IMR-90 (cell line): ENCODE measurements at regions not wholly inside any gene's neighbourhood (a gene's known extent, or its start where the extent isn't known, plus 50 kb on each side); places are given as distances from the start of the nearest gene placed in this dataset.

ENCODE experiments used
- ATAC-seq: fragments of 200-7000 bp; cut with Tn5 transposase; 2 replicates; pipeline ENCODE4 v1.9.1; 2020; ENCODE audit warnings: low read depth, mild to moderate bottlenecking, moderate library complexity
- BruUV-seq: library from RNA; stranded (reverse); fragments of 400-500 nt; replicated peaks from 2 replicates; lab custom pipeline; 2021; lab: Mats Ljungman, UMichigan
- CTCF ChIA-PET: fragments of 300-600 bp; formaldehyde crosslinking; extraction: SDS; loops from one replicate; lab custom pipeline; 2021; ENCODE audit warnings: antibody characterized with exemption; lab: Yijun Ruan, JAX
- POLR2A ChIA-PET: fragments of 300-600 bp; sonication (Branson Sonifier 250); formaldehyde crosslinking; loops from one replicate; lab custom pipeline; 2022; ENCODE audit warnings: antibody characterized with exemption; ENCODE audit not compliant: unreplicated experiment; lab: Charles Lee
- DNase-seq: peaks from one replicate; pipeline ENCODE4 v3.0.0; 2013
- H2AFZ ChIP-seq: replicated peaks from 2 replicates; pipeline ENCODE3; 2013; ENCODE audit warnings: low read length, mild to moderate bottlenecking; ENCODE audit not compliant: poor library complexity
- H2AK5ac ChIP-seq: 2 replicates; pipeline ENCODE4 v1.6.1; 2013; ENCODE audit warnings: low read depth, low read length, inconsistent platforms
- H2AK9ac ChIP-seq: replicated peaks from 2 replicates; pipeline ENCODE3; 2013; ENCODE audit warnings: mild to moderate bottlenecking, low read depth, low read length, moderate library complexity; ENCODE audit not compliant: poor library complexity
- H2BK120ac ChIP-seq: 2 replicates; pipeline ENCODE4 v1.6.1; 2013; ENCODE audit warnings: low read depth, low read length, inconsistent platforms
- H2BK15ac ChIP-seq: 3 replicates; pipeline ENCODE4 v1.6.1; 2013; ENCODE audit warnings: low read depth, low read length, inconsistent platforms
- H2BK20ac ChIP-seq: 2 replicates; pipeline ENCODE4 v1.6.1; 2013; ENCODE audit warnings: low read depth, mild to moderate bottlenecking, inconsistent platforms, low read length, moderate library complexity
- H2BK5ac ChIP-seq: 2 replicates; pipeline ENCODE4 v1.6.1; 2013; ENCODE audit warnings: mild to moderate bottlenecking, low read depth, low read length, inconsistent platforms; ENCODE audit not compliant: poor library complexity, severe bottlenecking
- H3K14ac ChIP-seq: replicated peaks from 2 replicates; pipeline ENCODE4 v1.6.1; 2013; ENCODE audit warnings: low read depth, low read length, inconsistent platforms
- H3K18ac ChIP-seq: 2 replicates; pipeline ENCODE4 v1.6.1; 2013; ENCODE audit warnings: low read depth, low read length, control low read depth
- H3K23ac ChIP-seq: 2 replicates; pipeline ENCODE4 v1.6.1; 2013; ENCODE audit warnings: low read depth, low read length, inconsistent platforms
- H3K27ac ChIP-seq: 2 replicates; pipeline ENCODE4 v1.5.1; 2013; ENCODE audit warnings: mild to moderate bottlenecking, control low read depth, low read length; ENCODE audit not compliant: insufficient read depth
- H3K27me3 ChIP-seq: 2 replicates; pipeline ENCODE4 v1.6.1; 2013; ENCODE audit warnings: low read length; ENCODE audit not compliant: control insufficient read depth, insufficient read depth
- H3K36me3 ChIP-seq: 2 replicates; pipeline ENCODE4 v1.6.1; 2013; ENCODE audit warnings: low read length, mixed read lengths; ENCODE audit not compliant: control insufficient read depth, insufficient read depth
- H3K4ac ChIP-seq: 2 replicates; pipeline ENCODE4 v1.6.1; 2013; ENCODE audit warnings: low read depth, low read length, inconsistent platforms
- H3K4me1 ChIP-seq: 2 replicates; pipeline ENCODE4 v1.6.1; 2013; ENCODE audit warnings: low read length, mixed read lengths; ENCODE audit not compliant: control insufficient read depth, insufficient read depth
- H3K4me2 ChIP-seq: 2 replicates; pipeline ENCODE4 v1.6.1; 2013; ENCODE audit warnings: low read depth, mild to moderate bottlenecking, control low read depth, low read length, moderate library complexity
- H3K4me3 ChIP-seq: 2 replicates; pipeline ENCODE4 v1.5.1; 2013; ENCODE audit warnings: low read depth, mild to moderate bottlenecking, control low read depth, low read length, moderate library complexity; ENCODE audit not compliant: insufficient read depth
- H3K56ac ChIP-seq: 2 replicates; pipeline ENCODE4 v1.6.1; 2013; ENCODE audit warnings: low read length, inconsistent platforms; ENCODE audit not compliant: insufficient read depth; ENCODE audit errors: extremely low read depth
- H3K79me1 ChIP-seq, 2 experiments: 2 replicates each; pipeline ENCODE4 v1.6.1; 2013; ENCODE audit warnings: low read length in 2 of 2, inconsistent platforms in 1 of 2, low read depth in 1 of 2
- H3K9ac ChIP-seq: 2 replicates; pipeline ENCODE4 v1.6.1; 2013; ENCODE audit warnings: low read depth, low read length, control low read depth
- H3K9me1 ChIP-seq: 2 replicates; pipeline ENCODE4 v1.6.1; 2013; ENCODE audit warnings: low read length, inconsistent platforms; ENCODE audit not compliant: insufficient read depth
- H3K9me3 ChIP-seq: 2 replicates; pipeline ENCODE4 v1.6.1; 2013; ENCODE audit warnings: low read length; ENCODE audit not compliant: control insufficient read depth, insufficient read depth
- H4K20me1 ChIP-seq: 2 replicates; pipeline ENCODE4 v1.6.1; 2013; ENCODE audit warnings: low read length, inconsistent platforms; ENCODE audit not compliant: insufficient read depth
- H4K5ac ChIP-seq: 2 replicates; pipeline ENCODE4 v1.6.1; 2013; ENCODE audit warnings: mild to moderate bottlenecking, low read depth, low read length, control low read depth
- H4K8ac ChIP-seq, 2 experiments: 2 replicates each; pipeline ENCODE4 v1.6.1; 2013; ENCODE audit warnings: low read depth in 2 of 2, low read length in 2 of 2, control low read depth in 1 of 2, inconsistent platforms in 1 of 2
- H4K91ac ChIP-seq: 2 replicates; pipeline ENCODE4 v1.6.1; 2013; ENCODE audit warnings: low read depth, low read length, inconsistent platforms; ENCODE audit not compliant: insufficient read depth
- CEBPB ChIP-seq: IDR thresholded peaks from 2 replicates; pipeline ENCODE4 v1.6.1; 2012; ENCODE audit warnings: low read depth, low read length, improper control_type of control experiment
- POLR2A ChIP-seq: IDR thresholded peaks from 2 replicates; pipeline ENCODE4 v1.6.1; 2012; ENCODE audit warnings: mild to moderate bottlenecking, low read depth, low read length
- RCOR1 ChIP-seq: IDR thresholded peaks from 2 replicates; pipeline ENCODE4 v1.6.1; 2012; ENCODE audit warnings: mild to moderate bottlenecking, low read length, improper control_type of control experiment; ENCODE audit not compliant: insufficient replicate concordance
- RFX5 ChIP-seq: IDR thresholded peaks from 2 replicates; pipeline ENCODE4 v1.8.0; 2012; ENCODE audit warnings: low read depth, mild to moderate bottlenecking, low read length, moderate library complexity
- WGBS, 2 experiments: methylation state at CpG; one replicate each; pipeline versions ENCODE4 v1.1.5 to v1.1.7; 2013; ENCODE audit warnings: missing lambda C conversion rate in 2 of 2; ENCODE audit not compliant: insufficient read length in 1 of 2; ENCODE audit errors: extremely low coverage in 2 of 2; 5-methylcytosine and 5-hydroxymethylcytosine counted together
- dilution Hi-C: fragments of 300-500 bp; cut with HindIII; formaldehyde crosslinking; loops from one replicate; pipeline ENCODE4 v1.14.3; 2018; ENCODE audit warnings: low sequenced_read_pairs; ENCODE audit not compliant: unreplicated experiment
- in situ Hi-C: fragments of 300-500 bp; cut with MboI; formaldehyde crosslinking; loops from 3 replicates; pipeline ENCODE4 v1.14.3; 2019; ENCODE audit warnings: low sequenced_read_pairs, inconsistent platforms, mixed read lengths
- intact Hi-C: fragments of 100-400 bp; cut with micrococcal nuclease; formaldehyde crosslinking; loops from 2 replicates; pipeline ENCODE4 v1.10.0; 2022
- TF ChIP-seq, protein P1 (sequence below): fragments of 150-350 bp; IDR thresholded peaks from 2 replicates; pipeline ENCODE4 v1.6.1; 2016; ENCODE audit warnings: low read depth, mild to moderate bottlenecking, low read length, moderate library complexity, borderline replicate concordance

DNA sequence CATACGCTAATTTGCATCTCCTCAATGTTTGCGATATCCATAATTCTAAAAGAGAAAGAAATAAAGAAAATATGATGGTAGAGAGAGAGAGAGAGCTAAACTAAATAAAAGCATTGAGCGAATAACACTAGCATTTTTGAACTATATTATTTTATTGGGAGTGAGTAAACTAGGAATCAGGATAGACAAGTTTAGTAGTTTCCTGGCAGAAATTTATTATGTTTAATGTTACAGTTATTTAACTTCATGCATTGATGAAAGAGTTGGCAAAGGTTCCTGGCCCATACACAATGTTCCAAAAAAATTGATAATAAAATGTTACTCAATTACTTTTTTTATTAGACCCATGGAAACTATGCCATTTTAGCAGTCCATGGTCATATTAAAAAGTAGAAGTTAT, 1708.2 kb upstream of the CDH6 start:
- Histone ChIP-seq H3K79me1 (no peaks in the 10 kb centered on the region), H3K4me3 (no peak overlapping the region), H4K8ac (no peak overlapping the region), H3K27ac (no peak overlapping the region), H2BK5ac (no peak overlapping the region), H4K5ac (no peak overlapping the region), H4K91ac (no peak overlapping the region), H3K4ac (no peak overlapping the region), H3K4me1 (no peaks in the 10 kb centered on the region), H3K9me1 (no peaks in the 10 kb centered on the region), H3K9ac (no peak overlapping the region), H4K20me1 (no peaks in the 10 kb centered on the region), H2BK120ac (no peak overlapping the region), H3K23ac (no peak overlapping the region), H3K14ac (no peak overlapping the region), H3K56ac (no peak overlapping the region), H3K4me2 (no peak overlapping the region), H2AK5ac (no peak overlapping the region), H2AFZ (no peak overlapping the region), H2AK9ac (no peak overlapping the region), H3K9me3 (peaks cover 4% of the 10 kb centered on the region; the same call in 1 of the 2 replicates), H3K27me3 (no peaks in the 10 kb centered on the region), H3K36me3 (no peaks in the 10 kb centered on the region), H3K18ac (no peak overlapping the region), H2BK20ac (no peak overlapping the region), H2BK15ac (no peak overlapping the region)
- no CpG with 5 or more reads among the region's 3 CpGs for WGBS, 2 experiments
- BruUV-seq = no TSS peak
- TF ChIP-seq RFX5 (no peak), POLR2A (no peak), CEBPB (no peak), RCOR1 (no peak)
- TF ChIP-seq, protein P1, sequence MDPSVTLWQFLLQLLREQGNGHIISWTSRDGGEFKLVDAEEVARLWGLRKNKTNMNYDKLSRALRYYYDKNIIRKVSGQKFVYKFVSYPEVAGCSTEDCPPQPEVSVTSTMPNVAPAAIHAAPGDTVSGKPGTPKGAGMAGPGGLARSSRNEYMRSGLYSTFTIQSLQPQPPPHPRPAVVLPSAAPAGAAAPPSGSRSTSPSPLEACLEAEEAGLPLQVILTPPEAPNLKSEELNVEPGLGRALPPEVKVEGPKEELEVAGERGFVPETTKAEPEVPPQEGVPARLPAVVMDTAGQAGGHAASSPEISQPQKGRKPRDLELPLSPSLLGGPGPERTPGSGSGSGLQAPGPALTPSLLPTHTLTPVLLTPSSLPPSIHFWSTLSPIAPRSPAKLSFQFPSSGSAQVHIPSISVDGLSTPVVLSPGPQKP = no peak
- ATAC-seq (no peak), DNase-seq (no peak)
- dilution Hi-C loops = no loop called here
- intact Hi-C loops = no loop called here
- in situ Hi-C loops = no loop called here
- ChIA-PET POLR2A (no interaction called here), CTCF (no interaction called here)
